WTC11 (cell line): ENCODE measurements at regions not wholly inside any gene's neighbourhood (a gene's known extent, or its start where the extent isn't known, plus 50 kb on each side); places are given as distances from the start of the nearest gene placed in this dataset.

Source experiments
- ATAC-seq: fragments of 200-7000 bp; cut with Tn5 transposase; 2 replicates; pipeline ENCODE4 v1.10.0; 2021; ENCODE audit warnings: mild to moderate bottlenecking, moderate library complexity
- CTCF ChIA-PET: fragments of 300-600 bp; sonication (Branson Sonifier 250); formaldehyde crosslinking; loops from one replicate; lab custom pipeline; 2021; ENCODE audit warnings: antibody characterized with exemption; lab: Charles Lee
- POLR2A ChIA-PET: fragments of 350-600 bp; sonication (Branson Sonifier 250); formaldehyde crosslinking; loops from one replicate; lab custom pipeline; 2021; ENCODE audit warnings: antibody characterized with exemption; lab: Charles Lee
- DNase-seq: peaks from one replicate; pipeline ENCODE4 v3.0.0; 2021; ENCODE audit warnings: low spot score
- H3K27ac Mint-ChIP-seq: 2 replicates; pipeline ENCODE4 v1.8.0; 2021; ENCODE audit warnings: mixed read lengths
- H3K27me3 Mint-ChIP-seq: 2 replicates; pipeline ENCODE4 v1.8.0; 2021; ENCODE audit warnings: low read depth, mild to moderate bottlenecking, moderate library complexity, mixed read lengths
- H3K36me3 Mint-ChIP-seq: 2 replicates; pipeline ENCODE4 v1.8.0; 2021; ENCODE audit warnings: mixed read lengths
- H3K4me1 Mint-ChIP-seq: 2 replicates; pipeline ENCODE4 v1.8.0; 2022; ENCODE audit warnings: mixed read lengths
- H3K4me3 Mint-ChIP-seq: 2 replicates; pipeline ENCODE4 v1.8.0; 2021; ENCODE audit warnings: mild to moderate bottlenecking, moderate library complexity, mixed read lengths
- H3K9me3 Mint-ChIP-seq: 2 replicates; pipeline ENCODE4 v1.8.0; 2021; ENCODE audit warnings: mixed read lengths
- ATF1 ChIP-seq: sonication (generic); formaldehyde crosslinking; IDR thresholded peaks from 2 replicates; pipeline ENCODE4 v1.8.1; 2023; ENCODE audit warnings: mild to moderate bottlenecking, moderate library complexity, missing genetic modification reagents
- ATF3 ChIP-seq: sonication (generic); formaldehyde crosslinking; conservative IDR thresholded peaks from 2 replicates; pipeline ENCODE4 v1.8.1; 2022; ENCODE audit warnings: mild to moderate bottlenecking, missing genetic modification reagents
- CBFB ChIP-seq: sonication (generic); formaldehyde crosslinking; IDR thresholded peaks from 2 replicates; pipeline ENCODE4 v1.8.1; 2022; ENCODE audit warnings: mild to moderate bottlenecking, low read depth, missing genetic modification reagents
- CDX4 ChIP-seq: fragments of 250-450 bp; sonication (Bioruptor Pico); IDR thresholded peaks from 2 replicates; pipeline ENCODE4 v1.9.0; 2021; ENCODE audit warnings: moderate library complexity, mild to moderate bottlenecking, inconsistent platforms, borderline replicate concordance
- E2F1 ChIP-seq: sonication (generic); formaldehyde crosslinking; IDR thresholded peaks from 2 replicates; pipeline ENCODE4 v1.8.0; 2022; ENCODE audit warnings: mild to moderate bottlenecking, missing genetic modification reagents
- ESRRA ChIP-seq: sonication (generic); formaldehyde crosslinking; IDR thresholded peaks from 2 replicates; pipeline ENCODE4 v1.8.1; 2022; ENCODE audit warnings: mild to moderate bottlenecking, missing genetic modification reagents, borderline replicate concordance
- FOXP1 ChIP-seq: sonication (generic); formaldehyde crosslinking; IDR thresholded peaks from 2 replicates; pipeline ENCODE4 v1.8.0; 2022; ENCODE audit warnings: missing genetic modification reagents, mild to moderate bottlenecking, moderate library complexity, borderline replicate concordance
- GRHL2 ChIP-seq: fragments of 250-450 bp; sonication (Bioruptor Pico); IDR thresholded peaks from 2 replicates; pipeline ENCODE4 v1.8.0; 2022; ENCODE audit warnings: mild to moderate bottlenecking, moderate library complexity; ENCODE audit not compliant: insufficient replicate concordance, severe bottlenecking
- GTF2I ChIP-seq: fragments of 250-450 bp; sonication (Bioruptor Pico); conservative IDR thresholded peaks from 2 replicates; pipeline ENCODE4 v1.4.0; 2021; ENCODE audit warnings: mild to moderate bottlenecking
- JAZF1 ChIP-seq: fragments of 250-450 bp; sonication (Bioruptor Pico); IDR thresholded peaks from 2 replicates; pipeline ENCODE4 v1.9.0; 2021; ENCODE audit warnings: moderate library complexity, mild to moderate bottlenecking, inconsistent platforms
- MXD4 ChIP-seq: fragments of 250-450 bp; sonication (Bioruptor Pico); IDR thresholded peaks from 2 replicates; pipeline ENCODE4 v1.8.0; 2021; ENCODE audit warnings: mild to moderate bottlenecking, moderate library complexity, borderline replicate concordance
- MYBL2 ChIP-seq: sonication (generic); formaldehyde crosslinking; IDR thresholded peaks from 2 replicates; pipeline ENCODE4 v1.8.1; 2023; ENCODE audit warnings: mild to moderate bottlenecking, moderate library complexity, missing genetic modification reagents
- STAT6 ChIP-seq: sonication (generic); formaldehyde crosslinking; conservative IDR thresholded peaks from 2 replicates; pipeline ENCODE4 v1.8.1; 2023; ENCODE audit warnings: mild to moderate bottlenecking, low read depth, missing genetic modification reagents, moderate library complexity
- TEAD4 ChIP-seq: sonication (generic); formaldehyde crosslinking; IDR thresholded peaks from 2 replicates; pipeline ENCODE4 v1.8.0; 2022; ENCODE audit warnings: mild to moderate bottlenecking, missing genetic modification reagents
- ZBTB21 ChIP-seq: sonication (generic); formaldehyde crosslinking; IDR thresholded peaks from 2 replicates; pipeline ENCODE4 v1.8.1; 2023; ENCODE audit warnings: mild to moderate bottlenecking, missing genetic modification reagents, borderline replicate concordance
- ZNF138 ChIP-seq: sonication (generic); formaldehyde crosslinking; conservative IDR thresholded peaks from 2 replicates; pipeline ENCODE4 v1.8.1; 2022; ENCODE audit warnings: mild to moderate bottlenecking, moderate library complexity, missing genetic modification reagents
- ZNF416 ChIP-seq: fragments of 250-450 bp; sonication (Bioruptor Pico); IDR thresholded peaks from 2 replicates; pipeline ENCODE4 v1.9.0; 2021; ENCODE audit warnings: mild to moderate bottlenecking, inconsistent platforms
- ZNF512 ChIP-seq: sonication (generic); formaldehyde crosslinking; IDR thresholded peaks from 2 replicates; pipeline ENCODE4 v1.8.1; 2022; ENCODE audit warnings: missing genetic modification reagents, borderline replicate concordance
- ZNF532 ChIP-seq: fragments of 250-450 bp; sonication (Bioruptor Pico); IDR thresholded peaks from 2 replicates; pipeline ENCODE4 v1.9.0; 2021; ENCODE audit warnings: mild to moderate bottlenecking, borderline replicate concordance

- DNase-seq (no peak), ATAC-seq (no peak)
- H3K27ac Mint-ChIP-seq: no peak overlapping the region
- no peaks in the 10 kb centered on the region; the same call in 1 of the 2 replicates for H3K27me3 Mint-ChIP-seq
- H3K36me3 Mint-ChIP-seq: peaks cover 5% of the 10 kb centered on the region; the same call in 1 of the 2 replicates
- no peaks in the 10 kb centered on the region for H3K4me1 Mint-ChIP-seq
- H3K9me3 Mint-ChIP-seq: peaks cover 5% of the 10 kb centered on the region
- no peak overlapping the region for H3K4me3 Mint-ChIP-seq
- ChIA-PET CTCF (interaction anchor here (2.6 kb wide), 1 partner anchor 28 kb away, joined by 8 read pairs; no protein-coding TSS in a partner anchor), POLR2A (no interaction called here)
- TF ChIP-seq E2F1 (CRISPR knock-in tag) (no peak), ZBTB21 (CRISPR knock-in tag) (no peak), ATF1 (CRISPR knock-in tag) (no peak)
Measured at GRCh38 chr19:20388706-20389225, 176.8 kb downstream of the ZNF737 start.

- no peaks in the 10 kb centered on the region; the same call in 1 of the 2 replicates for H3K27me3 Mint-ChIP-seq
- CTCF ChIA-PET: no interaction called here
- no peak for TF ChIP-seq JAZF1 (CRISPR knock-in tag)
- TF ChIP-seq MXD4 (CRISPR knock-in tag): no peak
- no peak for TF ChIP-seq TEAD4 (CRISPR knock-in tag)
- no peak for TF ChIP-seq ZNF138 (CRISPR knock-in tag)
- TF ChIP-seq GTF2I (CRISPR knock-in tag): no peak
- TF ChIP-seq GRHL2 (CRISPR knock-in tag): no peak
- TF ChIP-seq CBFB (CRISPR knock-in tag): no peak
- TF ChIP-seq ZNF532 (CRISPR knock-in tag): no peak
- TF ChIP-seq CDX4 (CRISPR knock-in tag): no peak
- TF ChIP-seq ATF3 (CRISPR knock-in tag): no peak
- no peak for TF ChIP-seq FOXP1 (CRISPR knock-in tag)
- TF ChIP-seq ZNF512 (CRISPR knock-in tag): no peak
- TF ChIP-seq STAT6 (CRISPR knock-in tag): no peak
- no peak for TF ChIP-seq ESRRA (CRISPR knock-in tag)
- TF ChIP-seq MYBL2 (CRISPR knock-in tag): no peak
- no peak for TF ChIP-seq ZNF416 (CRISPR knock-in tag)
- POLR2A ChIA-PET: no interaction called here
- H3K4me1 Mint-ChIP-seq: no peaks in the 10 kb centered on the region
- H3K27ac Mint-ChIP-seq: no peak overlapping the region
- no peaks in the 10 kb centered on the region for H3K36me3 Mint-ChIP-seq
- no peak overlapping the region for H3K4me3 Mint-ChIP-seq
- DNase-seq (no peak), ATAC-seq (no peak)
- H3K9me3 Mint-ChIP-seq: no peaks in the 10 kb centered on the region
Measured at GRCh38 chr19:20385061-20385460, 180.5 kb downstream of the ZNF737 start.
